Urinary bladder (tissue), 3 donors: ENCODE measurements at regions not wholly inside any gene's neighbourhood (a gene's known extent, or its start where the extent isn't known, plus 50 kb on each side); places are given as distances from the start of the nearest gene placed in this dataset.
"Not testable (repeated sequence)": the region's sequence is repeated elsewhere in the genome, so short reads cannot be mapped to it uniquely, and the experiment has no call there.

ENCODE experiments used
- DNase-seq: peaks from one replicate; pipeline ENCODE4 v3.0.0-alpha.2; 2015; ENCODE audit errors: extremely low spot score
- H3K27ac ChIP-seq: one replicate; pipeline ENCODE4 v1.5.1; 2013; ENCODE audit warnings: low read depth, mild to moderate bottlenecking, moderate library complexity
- H3K36me3 ChIP-seq: one replicate; pipeline ENCODE4 v1.6.1; 2013; ENCODE audit warnings: mild to moderate bottlenecking, moderate library complexity; ENCODE audit not compliant: insufficient read depth
- H3K4me1 ChIP-seq: one replicate; pipeline ENCODE4 v1.6.1; 2013; ENCODE audit warnings: mild to moderate bottlenecking, moderate library complexity; ENCODE audit not compliant: insufficient read depth
- H3K4me3 ChIP-seq: one replicate; pipeline ENCODE4 v1.5.1; 2013; ENCODE audit warnings: low read depth, low read length
- WGBS: extraction: QIAGEN DNeasy Blood & Tissue Kit; methylation state at CpG from one replicate; pipeline ENCODE4 v1.1.7; 2013; 5-methylcytosine and 5-hydroxymethylcytosine counted together
- donor health status: healthy with polysubstance abuse.
- donor health status: healthy.

DNA sequence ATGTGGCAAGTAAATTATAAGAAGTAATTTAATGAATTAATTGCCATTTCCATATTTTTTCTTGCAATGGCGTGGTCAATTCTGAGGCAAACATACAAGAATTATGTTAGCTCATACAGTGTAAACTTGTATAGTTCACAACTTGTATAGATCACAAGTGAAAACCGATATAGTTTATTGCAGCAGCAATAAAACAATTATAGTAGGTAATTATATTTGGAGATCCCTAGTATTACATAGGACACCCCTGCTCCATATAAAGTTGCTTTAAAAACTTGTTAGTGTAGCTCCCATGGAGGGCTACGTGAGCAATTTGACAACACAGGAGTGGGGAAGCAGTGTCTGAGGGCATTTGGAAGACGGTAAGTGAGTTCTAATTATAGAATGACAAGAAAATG, 288.2 kb downstream of the SOCS6 start:
- H3K4me1 ChIP-seq: no peaks in the 10 kb centered on the region
- 69% methylated on average over 4 of the region's 4 CpGs for WGBS
- H3K4me3 ChIP-seq: no peak overlapping the region
- H3K36me3 ChIP-seq: no peaks in the 10 kb centered on the region
- H3K27ac ChIP-seq: no peak overlapping the region
- DNase-seq: no peak

DNA sequence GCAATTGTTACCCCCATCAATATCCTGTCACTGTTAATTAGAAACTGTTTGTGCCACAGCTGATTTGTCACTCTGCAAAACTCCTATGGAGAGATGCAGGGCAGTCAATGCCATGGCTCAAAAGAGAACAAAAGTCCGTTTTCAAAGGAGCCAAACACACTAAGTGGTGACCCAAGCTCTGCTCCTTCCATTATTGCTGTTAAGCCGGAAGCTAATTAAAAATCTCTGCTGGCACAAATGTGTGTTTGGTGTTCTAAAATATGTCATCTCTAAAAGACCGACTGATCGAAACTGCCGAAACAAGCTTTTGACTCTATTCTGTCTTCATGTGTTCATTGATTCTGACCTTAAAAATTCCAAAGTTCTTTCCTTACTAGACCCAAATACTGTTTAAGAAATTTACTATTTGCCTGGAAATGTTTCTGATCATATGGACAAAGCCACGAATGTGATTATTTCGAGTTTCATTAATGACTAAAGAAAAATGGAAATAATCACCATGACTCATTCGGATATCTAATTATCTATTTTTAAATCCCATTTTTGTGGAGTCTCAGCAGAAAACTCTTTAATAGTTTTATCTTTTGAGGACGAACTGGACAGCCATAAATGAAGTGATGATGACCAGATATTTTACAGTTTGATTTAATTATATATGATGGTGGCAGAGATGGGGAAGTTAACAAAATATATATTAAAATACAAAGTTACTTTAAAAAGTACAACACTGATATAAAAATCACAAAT, 287.6 kb downstream of the SOCS6 start:
- H3K27ac ChIP-seq: no peak overlapping the region
- DNase-seq: no peak
- H3K4me1 ChIP-seq: no peaks in the 10 kb centered on the region
- no peak overlapping the region for H3K4me3 ChIP-seq
- no peaks in the 10 kb centered on the region for H3K36me3 ChIP-seq
- WGBS: 72% methylated on average over 9 of the region's 9 CpGs

DNA sequence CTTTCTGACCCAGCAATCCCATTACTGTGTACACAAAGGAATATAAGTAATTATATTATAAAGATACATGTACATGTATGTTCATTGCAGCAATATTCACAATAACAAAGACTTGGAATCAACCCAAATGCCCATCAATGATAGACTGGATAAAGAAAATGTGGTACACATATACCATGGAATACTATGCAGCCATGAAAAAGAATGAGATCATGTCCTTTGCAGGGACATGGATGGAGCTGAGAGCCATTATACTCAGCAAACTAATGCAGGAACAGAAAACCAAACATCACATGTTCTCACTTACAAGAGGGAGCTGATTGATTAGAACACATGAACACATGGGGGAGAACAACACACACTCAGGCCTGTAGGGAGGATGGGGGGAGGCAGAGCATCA, 286.1 kb downstream of the SOCS6 start:
- not testable (repeated sequence) for H3K4me1 ChIP-seq, H3K4me3 ChIP-seq, DNase-seq, H3K36me3 ChIP-seq, H3K27ac ChIP-seq

DNA sequence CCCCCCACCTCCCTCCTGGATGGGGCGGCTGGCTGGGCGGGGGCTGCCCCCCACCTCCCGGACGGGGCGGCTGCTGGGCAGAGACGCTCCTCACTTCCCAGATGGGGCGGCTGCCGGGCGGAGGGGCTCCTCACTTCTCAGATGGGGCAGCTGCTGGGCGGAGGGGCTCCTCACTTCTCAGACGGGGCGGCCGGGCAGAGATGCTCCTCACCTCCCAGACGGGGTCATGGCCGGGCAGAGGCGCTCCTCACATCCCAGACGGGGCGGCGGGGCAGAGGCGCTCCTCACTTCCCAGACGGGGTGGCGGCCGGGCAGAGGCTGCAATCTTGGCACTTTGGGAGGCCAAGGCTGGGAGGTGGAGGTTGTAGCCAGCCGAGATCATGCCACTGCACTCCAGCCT, 280.8 kb downstream of the SOCS6 start:
- H3K27ac ChIP-seq: not testable (repeated sequence)

DNA sequence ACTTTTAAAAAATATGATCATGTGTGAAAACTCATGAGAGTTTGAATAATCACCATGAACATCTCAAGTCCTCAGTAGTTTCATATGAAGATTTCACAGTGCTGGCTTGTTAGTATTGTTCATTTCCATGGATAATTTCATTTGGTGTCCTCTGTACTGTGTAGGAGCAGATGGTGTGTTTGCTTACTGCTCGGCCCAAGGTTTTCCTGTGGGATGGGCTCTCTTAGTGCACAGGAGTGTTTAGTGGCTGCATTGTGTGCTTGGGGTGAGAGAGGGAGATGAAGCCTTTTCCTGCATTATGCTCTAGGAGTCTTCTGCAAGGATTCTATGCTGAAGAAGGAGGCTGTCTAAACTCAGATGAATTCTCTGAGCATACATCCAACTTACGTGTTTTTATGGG, 270.6 kb downstream of the SOCS6 start:
- H3K27ac ChIP-seq: no peak overlapping the region
- WGBS: 69% methylated on average over 2 of the region's 2 CpGs
- no peaks in the 10 kb centered on the region for H3K4me1 ChIP-seq
- no peak for DNase-seq
- H3K36me3 ChIP-seq: no peaks in the 10 kb centered on the region
- no peak overlapping the region for H3K4me3 ChIP-seq

More for the DNA sequence above, 280.8 kb downstream of the SOCS6 start:
- not testable (repeated sequence) for H3K4me1 ChIP-seq, DNase-seq, H3K36me3 ChIP-seq, H3K4me3 ChIP-seq
- 91% methylated on average over 24 of the region's 24 CpGs for WGBS

DNA sequence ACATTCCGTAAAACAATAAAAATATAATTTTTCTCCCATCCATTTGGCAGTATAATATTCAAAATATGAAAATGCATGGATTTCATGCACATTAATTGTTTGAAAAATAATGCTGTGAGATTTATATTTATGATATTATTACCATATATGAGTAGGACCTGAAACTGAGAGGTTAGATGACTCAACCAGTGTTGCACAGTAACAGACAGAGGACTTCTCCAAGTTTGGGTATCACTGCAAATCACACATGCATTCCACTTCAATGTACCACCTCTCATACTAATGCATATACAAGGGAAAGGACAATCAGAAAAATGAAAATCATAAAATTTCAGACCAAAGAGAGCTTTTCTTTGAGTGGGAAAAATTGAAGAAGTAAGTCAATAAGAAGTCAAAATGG, 269.5 kb downstream of the SOCS6 start:
- H3K36me3 ChIP-seq: no peaks in the 10 kb centered on the region
- no peak overlapping the region for H3K27ac ChIP-seq
- 86% methylated on average over 1 of the region's 1 CpG for WGBS
- H3K4me3 ChIP-seq: no peak overlapping the region
- no peaks in the 10 kb centered on the region for H3K4me1 ChIP-seq
- no peak for DNase-seq

DNA sequence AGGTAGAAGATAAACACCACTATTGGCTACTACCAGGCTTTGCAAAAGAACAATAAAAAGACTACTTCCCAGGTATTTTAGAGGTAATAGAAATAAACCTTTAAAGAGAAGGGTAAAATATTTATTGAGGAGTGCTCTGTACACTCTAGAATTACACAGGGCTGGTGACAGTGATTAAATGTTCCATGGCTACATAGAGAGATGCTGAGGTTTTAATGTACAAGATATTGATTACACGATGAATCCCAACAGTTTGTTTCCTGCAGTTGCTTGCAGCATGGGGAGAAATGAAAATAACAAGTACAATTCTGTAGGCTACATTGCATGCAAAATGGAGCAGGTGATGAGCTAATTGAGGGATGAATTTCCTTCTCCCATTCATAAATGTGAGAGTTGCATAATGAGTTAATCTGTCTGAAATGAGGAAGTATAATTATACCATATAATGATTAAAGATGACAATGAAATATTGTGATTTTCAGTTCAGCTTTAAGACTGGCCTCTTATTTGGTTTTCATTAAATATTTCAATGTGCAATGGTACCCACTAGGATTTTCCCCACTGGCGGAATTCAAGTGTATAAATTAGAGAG, 266.1 kb downstream of the SOCS6 start:
- no peak for DNase-seq
- WGBS: 70% methylated on average over 2 of the region's 2 CpGs

DNA sequence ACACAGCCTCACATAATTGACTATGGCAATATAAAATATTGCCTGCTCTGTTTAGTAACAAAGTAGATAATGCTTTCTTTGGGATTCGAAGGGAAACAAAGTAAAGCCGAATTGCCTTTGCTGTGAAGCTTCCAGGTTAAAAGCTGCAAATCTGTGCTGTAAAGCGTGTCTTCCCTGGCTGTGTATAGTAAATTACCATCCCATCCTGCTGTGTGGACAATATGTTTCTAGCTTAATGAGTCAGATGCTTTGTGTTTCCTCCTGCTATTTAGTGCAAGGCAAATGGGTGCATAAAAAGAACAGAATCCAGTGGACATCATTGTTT, 265.1 kb downstream of the SOCS6 start:
- DNase-seq: no peak
- WGBS: 28% methylated on average over 3 of the region's 3 CpGs
- H3K27ac ChIP-seq: no peak overlapping the region
- no peaks in the 10 kb centered on the region for H3K36me3 ChIP-seq
- no peaks in the 10 kb centered on the region for H3K4me1 ChIP-seq
- H3K4me3 ChIP-seq: no peak overlapping the region

More for the DNA sequence above, 266.1 kb downstream of the SOCS6 start:
- H3K4me1 ChIP-seq: no peaks in the 10 kb centered on the region
- H3K36me3 ChIP-seq: no peaks in the 10 kb centered on the region
- H3K27ac ChIP-seq: no peak overlapping the region
- no peak overlapping the region for H3K4me3 ChIP-seq

DNA sequence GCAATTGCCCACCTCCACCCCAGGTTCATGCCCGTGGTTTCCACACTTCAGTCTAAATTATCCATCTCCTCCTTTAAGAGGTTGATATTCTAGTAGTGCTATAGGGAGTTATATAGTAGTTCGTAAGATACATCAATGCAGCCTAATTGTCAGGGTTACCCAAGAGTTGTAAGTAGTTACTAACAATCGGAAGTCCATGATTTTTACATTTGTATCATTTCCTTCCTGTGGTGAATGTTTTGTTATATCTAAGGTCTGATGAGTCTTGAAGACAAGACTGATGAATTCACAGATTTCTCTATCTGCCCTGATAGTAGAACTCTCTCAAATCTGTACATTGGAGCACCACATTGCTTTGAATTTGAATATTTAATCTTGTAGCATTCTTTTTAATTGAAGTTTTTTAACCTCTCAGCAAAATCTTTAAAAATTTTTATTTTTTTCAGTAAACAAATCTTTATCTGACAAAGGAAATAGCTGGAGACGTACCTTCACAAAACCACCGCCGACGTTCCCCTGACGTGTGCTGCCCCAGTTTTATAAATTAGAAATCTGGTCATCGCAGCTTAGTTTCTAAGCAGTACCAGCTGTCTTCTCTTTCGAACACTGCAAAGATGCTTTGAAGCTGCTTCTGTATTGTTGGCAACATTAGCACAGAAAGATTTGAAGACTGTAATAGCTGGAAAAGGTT, 264.5 kb downstream of the SOCS6 start:
- DNase-seq: no peak
- no peak overlapping the region for H3K27ac ChIP-seq
- WGBS: 40% methylated on average over 10 of the region's 10 CpGs

DNA sequence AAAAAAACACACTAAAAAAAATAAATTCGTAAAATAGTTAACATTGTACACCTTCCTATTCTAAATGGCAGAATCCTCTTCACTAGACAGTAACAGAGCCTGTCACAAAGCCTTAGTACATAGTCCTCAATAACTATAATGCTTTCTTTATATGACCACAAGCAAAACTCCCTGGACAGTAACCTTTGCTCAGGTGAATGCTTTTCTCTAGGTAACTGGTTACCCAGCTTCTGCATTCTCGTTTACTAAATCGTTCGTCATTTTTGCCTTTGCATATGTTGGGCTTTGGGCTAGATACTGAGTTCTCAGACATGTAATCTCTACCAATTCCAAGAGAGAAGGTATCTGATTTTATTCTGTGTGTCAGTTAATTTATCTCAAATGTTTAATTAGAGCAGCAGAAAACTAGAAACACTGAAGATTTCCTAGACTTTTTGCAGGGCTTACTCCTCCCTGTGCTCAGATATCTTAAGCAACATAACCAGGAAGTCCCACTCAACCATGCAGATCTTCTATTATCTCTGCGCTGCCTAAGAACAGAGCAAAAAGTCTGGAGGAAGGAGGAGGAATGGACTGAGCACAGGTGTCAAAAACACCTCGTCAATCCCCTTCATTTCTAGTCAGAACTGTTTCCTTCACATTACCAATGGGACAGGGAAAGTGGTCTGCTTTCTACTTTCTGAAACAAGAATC, 247.7 kb downstream of the SOCS6 start:
- H3K27ac ChIP-seq: no peak overlapping the region
- no peak overlapping the region for H3K4me3 ChIP-seq
- WGBS: 83% methylated on average over 6 of the region's 6 CpGs
- no peaks in the 10 kb centered on the region for H3K4me1 ChIP-seq
- no peak for DNase-seq
- H3K36me3 ChIP-seq: no peaks in the 10 kb centered on the region

More for the DNA sequence above, 264.5 kb downstream of the SOCS6 start:
- Histone ChIP-seq H3K36me3 (no peaks in the 10 kb centered on the region), H3K4me1 (no peaks in the 10 kb centered on the region), H3K4me3 (no peak overlapping the region)

DNA sequence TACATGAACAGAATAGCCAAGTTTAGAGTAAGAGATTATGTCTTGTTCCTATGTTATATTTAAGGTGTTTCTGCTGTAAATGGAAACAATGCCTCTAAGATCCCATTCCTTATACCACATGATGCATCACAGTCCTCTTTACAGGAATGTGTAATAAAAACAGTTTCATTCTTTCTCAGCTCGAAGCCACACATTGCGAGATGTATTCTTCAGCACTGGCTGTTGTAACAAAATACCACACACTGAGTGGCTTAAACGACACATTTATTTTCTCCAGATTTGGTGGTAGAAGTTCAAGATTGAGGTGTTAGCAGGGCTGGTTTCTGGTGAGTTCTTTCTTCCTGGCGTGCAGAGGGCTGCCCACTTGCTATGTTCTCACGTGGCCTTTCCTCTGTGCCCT, 246.2 kb downstream of the SOCS6 start:
- Histone ChIP-seq H3K36me3 (no peaks in the 10 kb centered on the region), H3K4me3 (no peak overlapping the region), H3K4me1 (no peaks in the 10 kb centered on the region), H3K27ac (no peak overlapping the region)
- no peak for DNase-seq
- 54% methylated on average over 5 of the region's 5 CpGs for WGBS

DNA sequence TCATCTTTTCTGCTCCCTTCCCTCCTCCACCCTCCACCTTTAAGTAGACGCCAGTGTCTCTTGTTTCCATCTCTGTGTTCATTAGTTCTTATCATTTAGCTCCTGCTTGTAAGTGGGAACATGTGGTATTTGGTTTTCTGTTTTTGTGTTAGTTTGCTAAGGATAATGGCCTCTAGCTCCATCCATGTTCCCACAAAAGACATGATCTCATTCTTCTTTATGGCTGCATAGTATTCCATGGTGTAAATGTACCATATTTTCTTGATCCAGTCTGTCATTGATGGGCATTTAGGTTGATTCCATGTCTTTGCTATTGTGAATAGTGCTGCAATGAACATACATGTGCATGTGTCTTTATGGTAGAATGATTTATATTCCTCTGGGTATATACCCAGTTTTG, 236.5 kb downstream of the SOCS6 start:
- not testable (repeated sequence) for H3K4me1 ChIP-seq, H3K4me3 ChIP-seq, DNase-seq, H3K27ac ChIP-seq, H3K36me3 ChIP-seq
- WGBS: 93% methylated on average over 1 of the region's 1 CpG

DNA sequence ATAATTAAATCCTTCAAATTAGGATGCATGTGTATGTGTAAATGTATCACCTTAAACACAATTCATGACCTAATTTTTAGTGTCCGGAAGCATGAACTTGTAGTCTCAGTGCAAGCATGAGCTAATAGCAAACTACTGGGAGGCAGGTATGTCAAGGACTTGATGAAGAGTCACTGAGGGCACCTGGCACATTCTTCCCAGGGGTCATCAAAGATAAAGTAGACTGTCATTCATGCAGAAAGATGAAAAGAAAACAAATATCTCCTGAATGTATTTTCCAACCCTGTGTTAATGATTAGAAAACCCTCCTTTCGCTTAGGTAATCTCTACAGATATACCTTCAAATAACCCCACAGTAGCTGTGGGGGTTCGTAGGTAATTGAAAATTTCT, 234.9 kb downstream of the SOCS6 start:
- Histone ChIP-seq H3K4me1 (no peaks in the 10 kb centered on the region), H3K4me3 (no peak overlapping the region), H3K27ac (no peak overlapping the region), H3K36me3 (no peaks in the 10 kb centered on the region)
- WGBS: 88% methylated on average over 3 of the region's 3 CpGs
- DNase-seq: no peak
